SK-N-SH treated with all-trans-retinoic acid at 6 μM for 48 hours (cell line): ENCODE measurements at regions not wholly inside any gene's neighbourhood (a gene's known extent, or its start where the extent isn't known, plus 50 kb on each side); places are given as distances from the start of the nearest gene placed in this dataset.

Experiments used
- ATAC-seq: fragments of 200-7000 bp; cut with Tn5 transposase; 3 replicates; pipeline ENCODE4 v1.9.1; 2020; ENCODE audit warnings: mild to moderate bottlenecking, moderate library complexity
- ARNTL ChIP-seq: fragments of 450-650 bp; formaldehyde crosslinking; IDR thresholded peaks from 2 replicates; pipeline ENCODE4 v1.5.0; 2020; ENCODE audit warnings: low read depth, mild to moderate bottlenecking, moderate library complexity, borderline replicate concordance
- BACH2 ChIP-seq: fragments of 250-450 bp; sonication (Bioruptor Pico); IDR thresholded peaks from 2 replicates; pipeline ENCODE4 v1.9.0; 2021; ENCODE audit warnings: mild to moderate bottlenecking, borderline replicate concordance
- CSDC2 ChIP-seq: fragments of 250-450 bp; sonication (Bioruptor Pico); IDR thresholded peaks from 2 replicates; pipeline ENCODE4 v1.5.0; 2020; ENCODE audit warnings: mild to moderate bottlenecking, moderate library complexity
- ESRRG ChIP-seq: fragments of 250-450 bp; sonication (Bioruptor Pico); IDR thresholded peaks from 2 replicates; pipeline ENCODE4 v1.6.1; 2021; ENCODE audit warnings: mild to moderate bottlenecking
- GLIS3 ChIP-seq: fragments of 250-450 bp; sonication (Bioruptor Pico); IDR thresholded peaks from 2 replicates; pipeline ENCODE4 v1.5.0; 2020; ENCODE audit warnings: mild to moderate bottlenecking, moderate library complexity
- ISL1 ChIP-seq: fragments of 250-450 bp; sonication (Bioruptor Pico); IDR thresholded peaks from 2 replicates; pipeline ENCODE4 v2.1.2; 2022; ENCODE audit warnings: mild to moderate bottlenecking, moderate library complexity
- OSR1 ChIP-seq: fragments of 250-450 bp; sonication (Bioruptor Pico); IDR thresholded peaks from 2 replicates; pipeline ENCODE4 v1.8.0; 2022; ENCODE audit warnings: moderate library complexity, mild to moderate bottlenecking, inconsistent platforms
- POU6F1 ChIP-seq: fragments of 250-450 bp; sonication (Bioruptor Pico); IDR thresholded peaks from 2 replicates; pipeline ENCODE4 v1.8.0; 2021; ENCODE audit warnings: low read depth, mild to moderate bottlenecking, moderate library complexity, borderline replicate concordance
- PPARA ChIP-seq: fragments of 250-450 bp; sonication (Bioruptor Pico); IDR thresholded peaks from 2 replicates; pipeline ENCODE4 v1.5.0; 2020; ENCODE audit warnings: mild to moderate bottlenecking, borderline replicate concordance
- RARB ChIP-seq: fragments of 250-450 bp; sonication (Bioruptor Pico); IDR thresholded peaks from 2 replicates; pipeline ENCODE4 v1.8.0; 2021; ENCODE audit warnings: mild to moderate bottlenecking, moderate library complexity
- SNAI2 ChIP-seq: fragments of 250-450 bp; sonication (Bioruptor Pico); IDR thresholded peaks from 2 replicates; pipeline ENCODE4 v1.5.0; 2020; ENCODE audit warnings: mild to moderate bottlenecking, moderate library complexity
- TCF4 ChIP-seq: fragments of 250-450 bp; sonication (Bioruptor Pico); IDR thresholded peaks from 2 replicates; pipeline ENCODE4 v1.8.0; 2021; ENCODE audit warnings: mild to moderate bottlenecking, moderate library complexity, borderline replicate concordance
- TSHZ2 ChIP-seq: fragments of 250-450 bp; sonication (Bioruptor Pico); IDR thresholded peaks from 2 replicates; pipeline ENCODE4 v1.5.0; 2020; ENCODE audit warnings: mild to moderate bottlenecking, moderate library complexity
- ZC3H10 ChIP-seq: fragments of 250-450 bp; sonication (Bioruptor Pico); IDR thresholded peaks from 2 replicates; pipeline ENCODE4 v1.5.1; 2021; ENCODE audit warnings: mild to moderate bottlenecking, moderate library complexity
- ZFP3 ChIP-seq: fragments of 250-450 bp; sonication (Bioruptor Pico); IDR thresholded peaks from 2 replicates; pipeline ENCODE4 v1.5.0; 2020; ENCODE audit warnings: mild to moderate bottlenecking, moderate library complexity
- ZFP30 ChIP-seq: fragments of 450-650 bp; formaldehyde crosslinking; IDR thresholded peaks from 2 replicates; pipeline ENCODE4 v1.5.0; 2022; ENCODE audit warnings: mild to moderate bottlenecking, moderate library complexity
- ZNF565 ChIP-seq: fragments of 450-650 bp; formaldehyde crosslinking; conservative IDR thresholded peaks from 2 replicates; pipeline ENCODE4 v1.5.0; 2020; ENCODE audit warnings: low read depth, mild to moderate bottlenecking, moderate library complexity
- ZNF70 ChIP-seq: fragments of 450-650 bp; formaldehyde crosslinking; IDR thresholded peaks from 2 replicates; pipeline ENCODE4 v1.5.0; 2020; ENCODE audit warnings: mild to moderate bottlenecking, moderate library complexity
- ZNF8 ChIP-seq: fragments of 450-650 bp; formaldehyde crosslinking; IDR thresholded peaks from 2 replicates; pipeline ENCODE4 v1.5.0; 2020; ENCODE audit warnings: mild to moderate bottlenecking, moderate library complexity
- TF ChIP-seq, protein P1 (sequence below): fragments of 250-450 bp; sonication (Bioruptor Pico); IDR thresholded peaks from 2 replicates; pipeline ENCODE4 v1.5.1; 2021; ENCODE audit warnings: mild to moderate bottlenecking, moderate library complexity
- TF ChIP-seq, protein P2 (sequence below): fragments of 250-450 bp; sonication (Bioruptor Pico); IDR thresholded peaks from 2 replicates; pipeline ENCODE4 v1.5.1; 2020; ENCODE audit warnings: low read depth, mild to moderate bottlenecking, moderate library complexity
- TF ChIP-seq, protein P3 (sequence below): fragments of 250-450 bp; sonication (Bioruptor Pico); IDR thresholded peaks from 2 replicates; pipeline ENCODE4 v1.8.0; 2020; ENCODE audit warnings: mild to moderate bottlenecking, moderate library complexity, borderline replicate concordance

DNA sequence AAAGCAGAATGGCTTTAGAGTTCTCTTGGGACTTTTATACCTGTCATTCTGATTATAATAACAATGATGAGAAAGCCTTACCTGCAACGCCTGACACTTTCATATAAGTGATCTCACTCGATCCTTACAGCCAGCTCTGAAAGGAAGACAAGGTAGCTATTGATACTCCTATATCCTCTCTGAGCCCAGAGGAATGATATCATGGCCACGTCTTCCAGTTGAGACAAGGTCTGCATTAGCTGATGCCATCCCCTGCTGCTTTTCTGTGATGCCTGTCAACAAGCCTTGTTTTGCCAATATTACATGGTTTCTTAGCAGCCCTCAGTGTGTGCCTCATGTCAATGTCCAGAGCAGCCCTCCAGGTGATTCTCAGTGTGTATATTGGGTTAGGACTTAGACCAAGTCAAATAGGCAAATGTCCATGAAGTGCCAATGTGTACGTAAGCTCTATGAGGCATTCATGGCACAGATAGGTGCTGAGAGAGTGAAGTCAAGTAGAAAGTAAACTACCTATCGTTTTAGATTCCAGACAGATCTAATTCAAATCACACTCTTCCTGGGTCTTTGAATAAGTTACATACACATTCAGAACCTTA, 405.9 kb downstream of the ADRA2A start:
- no peak for TF ChIP-seq GLIS3 (CRISPR knock-in tag)
- no peak for TF ChIP-seq SNAI2
- no peak for TF ChIP-seq RARB
- no peak for TF ChIP-seq ZFP3 (CRISPR knock-in tag)
- TF ChIP-seq, protein P1, sequence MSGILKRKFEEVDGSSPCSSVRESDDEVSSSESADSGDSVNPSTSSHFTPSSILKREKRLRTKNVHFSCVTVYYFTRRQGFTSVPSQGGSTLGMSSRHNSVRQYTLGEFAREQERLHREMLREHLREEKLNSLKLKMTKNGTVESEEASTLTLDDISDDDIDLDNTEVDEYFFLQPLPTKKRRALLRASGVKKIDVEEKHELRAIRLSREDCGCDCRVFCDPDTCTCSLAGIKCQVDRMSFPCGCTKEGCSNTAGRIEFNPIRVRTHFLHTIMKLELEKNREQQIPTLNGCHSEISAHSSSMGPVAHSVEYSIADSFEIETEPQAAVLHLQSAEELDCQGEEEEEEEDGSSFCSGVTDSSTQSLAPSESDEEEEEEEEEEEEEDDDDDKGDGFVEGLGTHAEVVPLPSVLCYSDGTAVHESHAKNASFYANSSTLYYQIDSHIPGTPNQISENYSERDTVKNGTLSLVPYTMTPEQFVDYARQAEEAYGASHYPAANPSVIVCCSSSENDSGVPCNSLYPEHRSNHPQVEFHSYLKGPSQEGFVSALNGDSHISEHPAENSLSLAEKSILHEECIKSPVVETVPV: no peak
- TF ChIP-seq ZNF70 (CRISPR knock-in tag): no peak
- TF ChIP-seq BACH2: no peak
- no peak for TF ChIP-seq ZFP30 (CRISPR knock-in tag)
- TF ChIP-seq, protein P2, sequence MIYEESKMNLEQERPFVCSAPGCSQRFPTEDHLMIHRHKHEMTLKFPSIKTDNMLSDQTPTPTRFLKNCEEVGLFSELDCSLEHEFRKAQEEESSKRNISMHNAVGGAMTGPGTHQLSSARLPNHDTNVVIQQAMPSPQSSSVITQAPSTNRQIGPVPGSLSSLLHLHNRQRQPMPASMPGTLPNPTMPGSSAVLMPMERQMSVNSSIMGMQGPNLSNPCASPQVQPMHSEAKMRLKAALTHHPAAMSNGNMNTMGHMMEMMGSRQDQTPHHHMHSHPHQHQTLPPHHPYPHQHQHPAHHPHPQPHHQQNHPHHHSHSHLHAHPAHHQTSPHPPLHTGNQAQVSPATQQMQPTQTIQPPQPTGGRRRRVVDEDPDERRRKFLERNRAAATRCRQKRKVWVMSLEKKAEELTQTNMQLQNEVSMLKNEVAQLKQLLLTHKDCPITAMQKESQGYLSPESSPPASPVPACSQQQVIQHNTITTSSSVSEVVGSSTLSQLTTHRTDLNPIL (CRISPR knock-in tag): no peak
- no peak for TF ChIP-seq ZNF565 (CRISPR knock-in tag)
- TF ChIP-seq ARNTL (CRISPR knock-in tag): no peak
- TF ChIP-seq, protein P3, sequence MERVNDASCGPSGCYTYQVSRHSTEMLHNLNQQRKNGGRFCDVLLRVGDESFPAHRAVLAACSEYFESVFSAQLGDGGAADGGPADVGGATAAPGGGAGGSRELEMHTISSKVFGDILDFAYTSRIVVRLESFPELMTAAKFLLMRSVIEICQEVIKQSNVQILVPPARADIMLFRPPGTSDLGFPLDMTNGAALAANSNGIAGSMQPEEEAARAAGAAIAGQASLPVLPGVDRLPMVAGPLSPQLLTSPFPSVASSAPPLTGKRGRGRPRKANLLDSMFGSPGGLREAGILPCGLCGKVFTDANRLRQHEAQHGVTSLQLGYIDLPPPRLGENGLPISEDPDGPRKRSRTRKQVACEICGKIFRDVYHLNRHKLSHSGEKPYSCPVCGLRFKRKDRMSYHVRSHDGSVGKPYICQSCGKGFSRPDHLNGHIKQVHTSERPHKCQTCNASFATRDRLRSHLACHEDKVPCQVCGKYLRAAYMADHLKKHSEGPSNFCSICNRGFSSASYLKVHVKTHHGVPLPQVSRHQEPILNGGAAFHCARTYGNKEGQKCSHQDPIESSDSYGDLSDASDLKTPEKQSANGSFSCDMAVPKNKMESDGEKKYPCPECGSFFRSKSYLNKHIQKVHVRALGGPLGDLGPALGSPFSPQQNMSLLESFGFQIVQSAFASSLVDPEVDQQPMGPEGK (CRISPR knock-in tag): no peak
- no peak for TF ChIP-seq ZC3H10 (CRISPR knock-in tag)
- TF ChIP-seq TCF4 (CRISPR knock-in tag): no peak
- ATAC-seq: no peak

DNA sequence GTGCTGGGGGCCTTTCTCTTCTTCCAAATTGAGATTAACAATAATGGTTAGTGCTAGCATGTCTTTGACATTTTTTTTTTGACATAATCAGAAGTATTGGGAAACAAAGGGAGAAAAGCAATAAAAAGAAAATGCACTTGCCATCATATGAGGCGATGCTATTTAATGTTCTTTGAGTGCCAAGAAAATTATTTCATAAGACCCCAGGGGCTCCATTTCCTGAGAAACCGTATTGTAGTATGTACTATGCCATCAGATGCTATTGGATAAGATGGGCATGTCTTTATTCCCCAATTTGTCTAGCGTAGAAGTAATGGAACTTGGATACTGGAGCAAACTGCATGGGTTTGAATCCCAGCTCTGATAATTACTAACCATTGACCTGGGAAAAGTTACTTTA, 408.9 kb downstream of the ADRA2A start:
- TF ChIP-seq SNAI2: no peak
- TF ChIP-seq ISL1 (CRISPR knock-in tag): no peak
- TF ChIP-seq TCF4 (CRISPR knock-in tag): no peak
- no peak for TF ChIP-seq POU6F1 (CRISPR knock-in tag)
- no peak for TF ChIP-seq OSR1 (CRISPR knock-in tag)
- TF ChIP-seq ZNF8 (CRISPR knock-in tag): no peak
- no peak for TF ChIP-seq ZFP3 (CRISPR knock-in tag)
- TF ChIP-seq ZC3H10 (CRISPR knock-in tag): no peak
- ATAC-seq: no peak

DNA sequence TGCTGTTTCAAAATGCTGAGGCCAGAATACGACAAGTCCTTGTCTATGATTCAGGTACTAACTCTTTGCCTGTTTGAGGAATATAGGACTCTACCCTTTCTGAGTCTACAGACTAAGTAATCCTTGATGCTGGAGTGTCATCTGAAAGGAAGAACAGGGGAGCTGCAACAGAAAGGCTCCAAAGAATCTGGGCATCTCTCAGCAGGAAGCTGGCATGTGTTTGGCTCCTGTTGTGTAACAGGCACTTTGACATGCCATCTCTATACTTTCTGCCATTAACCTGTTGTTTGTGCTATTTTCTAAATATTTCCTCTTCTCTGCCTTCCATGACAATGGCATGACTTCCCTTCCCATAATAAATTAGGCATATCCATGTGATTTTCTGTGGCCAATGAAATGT, 409.5 kb downstream of the ADRA2A start:
- ATAC-seq: no peak
- TF ChIP-seq RARB (no peak), ZC3H10 (CRISPR knock-in tag) (no peak), ISL1 (CRISPR knock-in tag) (no peak), ZFP30 (CRISPR knock-in tag) (no peak), ZNF8 (CRISPR knock-in tag) (no peak), OSR1 (CRISPR knock-in tag) (no peak), TSHZ2 (CRISPR knock-in tag) (no peak), ZNF565 (CRISPR knock-in tag) (no peak), ESRRG (CRISPR knock-in tag) (no peak), PPARA (CRISPR knock-in tag) (no peak), CSDC2 (CRISPR knock-in tag) (no peak), POU6F1 (CRISPR knock-in tag) (no peak), BACH2 (no peak), ZFP3 (CRISPR knock-in tag) (no peak)
- TF ChIP-seq, protein P2 (CRISPR knock-in tag): no peak
- TF ChIP-seq, protein P1: no peak
